Medulla oblongata (tissue), 1 donor: ENCODE measurements at regions not wholly inside any gene's neighbourhood (a gene's known extent, or its start where the extent isn't known, plus 50 kb on each side); places are given as distances from the start of the nearest gene placed in this dataset.
"Not testable (repeated sequence)": the region's sequence is repeated elsewhere in the genome, so short reads cannot be mapped to it uniquely, and the experiment has no call there.

Experiments used
- DNase-seq: peaks from one replicate; pipeline ENCODE4 v3.0.0-alpha.2; 2015; ENCODE audit errors: extremely low spot score

- no peak for DNase-seq
These were observed 520.0 kb upstream of the C9orf72 start for GRCh38 chr9:28092981-28093936.

DNA sequence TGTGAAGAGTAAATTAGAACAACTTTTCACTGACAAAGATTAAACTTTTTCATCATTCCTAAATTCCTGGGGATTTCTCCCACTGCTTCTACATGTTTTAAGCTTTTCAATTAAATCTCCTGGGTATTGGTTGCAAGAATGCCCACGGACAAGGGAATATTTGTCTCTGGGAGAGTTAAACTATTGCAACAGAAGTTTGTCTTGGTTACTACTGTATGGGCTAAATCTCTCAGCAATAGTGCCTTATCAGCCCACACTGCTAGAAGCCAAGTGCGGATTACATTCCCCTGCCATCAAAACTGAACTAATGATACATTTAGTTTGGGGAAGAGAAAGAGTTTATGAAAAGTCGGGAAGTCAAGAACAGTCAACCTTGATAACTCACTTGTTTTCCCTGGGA, 528.2 kb upstream of the C9orf72 start:
- no peak for DNase-seq

DNA sequence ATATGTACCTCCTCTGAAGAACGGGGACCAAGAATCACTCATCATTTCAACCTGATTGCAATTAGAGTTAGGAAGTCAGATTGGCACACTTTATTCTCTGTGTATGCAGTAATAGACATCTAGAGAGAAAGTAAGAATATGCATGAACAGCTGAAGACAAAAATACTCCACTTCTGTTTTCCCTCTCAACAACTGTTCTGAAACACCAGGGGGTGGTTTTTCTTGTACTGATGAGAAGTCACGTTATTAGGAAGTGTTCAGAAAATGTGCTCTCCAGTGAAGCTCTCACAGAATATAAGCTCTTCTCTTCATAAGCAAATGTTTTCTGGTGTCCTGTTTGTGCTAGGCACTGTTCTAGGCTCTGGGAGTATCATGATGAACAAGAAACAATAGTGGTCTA, 531.7 kb upstream of the C9orf72 start:
- no peak for DNase-seq

DNA sequence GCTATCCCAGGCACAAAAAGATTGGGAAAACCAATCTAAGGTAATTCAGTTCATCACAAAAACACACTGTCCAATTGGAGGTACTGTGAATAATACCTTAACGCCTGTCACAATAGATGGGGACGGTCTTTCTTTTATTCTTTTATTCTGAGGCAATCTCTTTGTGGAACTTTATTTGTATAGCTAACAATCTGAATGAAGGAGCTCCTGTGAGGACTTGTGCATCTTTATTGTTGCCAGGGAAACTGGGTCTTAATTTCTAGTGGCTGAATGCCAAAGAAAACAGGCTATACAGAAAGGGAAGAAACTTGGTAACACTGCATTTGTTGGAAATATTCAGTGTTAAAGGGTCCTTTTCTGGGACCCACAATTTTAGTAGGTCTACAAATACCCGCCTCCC, 546.9 kb upstream of the C9orf72 start:
- no peak for DNase-seq

GRCh38 chr9:28120626-28121025, 547.3 kb upstream of the C9orf72 start:
- DNase-seq: no peak

- DNase-seq: no peak
These were observed 548.1 kb upstream of the C9orf72 start for GRCh38 chr9:28121366-28121765.

DNA sequence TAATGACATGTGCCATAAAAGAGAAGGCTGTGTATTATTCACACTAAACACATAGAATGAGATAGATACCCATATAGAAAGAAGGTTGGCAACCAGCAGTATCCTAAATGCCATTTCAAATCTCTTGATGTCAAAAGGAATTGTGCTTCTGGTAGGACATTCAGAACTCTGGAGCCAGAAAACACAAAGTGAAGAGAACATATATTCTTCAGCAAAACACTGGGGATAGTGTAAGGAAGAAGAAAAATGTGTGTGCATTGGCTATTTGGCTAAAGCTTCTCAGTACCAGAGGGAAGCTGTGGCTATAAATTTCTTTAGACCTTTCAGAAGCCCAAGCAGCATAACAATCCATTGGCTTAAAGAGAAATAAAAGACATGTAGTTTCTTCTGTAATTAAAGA, 551.6 kb upstream of the C9orf72 start:
- no peak for DNase-seq

- no peak for DNase-seq
These were observed 553.8 kb upstream of the C9orf72 start for GRCh38 chr9:28127101-28127500.

GRCh38 chr9:28134446-28134976, 561.2 kb upstream of the C9orf72 start:
- DNase-seq: no peak

DNA sequence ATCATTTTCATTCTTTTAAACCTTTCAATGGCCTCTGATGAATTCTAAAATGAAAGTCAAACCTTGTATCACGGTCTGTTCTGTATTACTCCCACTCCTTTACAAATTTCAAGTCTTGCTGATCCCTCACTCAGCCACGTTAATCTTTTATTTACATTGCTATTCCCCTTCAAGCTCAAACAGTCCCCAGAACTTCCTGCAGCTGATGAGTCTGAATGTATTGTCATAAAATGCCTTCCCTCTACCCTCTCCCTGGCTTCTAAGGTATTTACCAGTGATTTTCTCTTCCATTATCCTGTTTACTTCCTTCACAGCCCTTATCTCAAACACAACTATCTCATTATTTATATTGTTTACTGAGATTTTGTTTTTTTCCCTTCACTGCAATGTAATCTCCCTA, 562.3 kb upstream of the C9orf72 start:
- DNase-seq: no peak

DNA sequence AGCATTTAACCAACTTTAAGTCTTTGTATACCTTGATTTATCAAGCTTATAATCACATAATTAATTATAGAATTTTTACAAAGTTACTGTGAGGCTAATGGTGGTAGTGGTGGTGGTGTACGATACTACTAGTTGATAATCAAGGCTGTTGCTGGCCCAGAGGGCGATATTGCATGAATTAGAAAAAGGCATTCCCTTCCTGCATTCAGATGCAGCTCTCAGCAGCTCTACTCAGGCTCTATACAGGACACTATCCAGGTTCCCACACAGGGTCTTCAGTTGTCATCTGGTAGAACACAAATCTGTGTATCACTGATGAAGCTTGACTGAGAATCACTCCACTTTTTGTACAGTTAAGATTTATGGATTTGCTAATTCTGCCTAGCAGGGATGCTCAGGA, 562.8 kb upstream of the C9orf72 start:
- no peak for DNase-seq

DNA sequence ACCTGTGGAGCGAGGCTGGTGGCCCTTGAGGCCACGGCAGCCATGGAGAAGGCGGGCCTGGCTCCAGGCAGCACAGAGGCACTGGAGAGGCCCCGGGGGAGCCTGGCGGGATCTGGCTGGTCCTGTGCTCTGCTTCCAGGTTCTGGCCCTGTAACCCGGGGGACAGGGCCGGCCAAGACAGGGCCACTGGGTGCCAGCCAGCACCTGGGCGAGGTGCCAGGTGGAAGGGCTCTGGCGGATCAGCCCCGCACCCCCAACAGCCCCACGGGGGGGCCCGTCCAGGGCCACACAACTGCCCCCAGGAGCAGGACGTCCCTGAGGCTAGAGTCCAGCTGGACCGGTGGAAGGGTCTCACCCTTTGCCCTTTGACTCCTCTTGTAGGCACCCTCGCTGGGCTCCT, 574.1 kb upstream of the C9orf72 start:
- DNase-seq: not testable (repeated sequence)

DNA sequence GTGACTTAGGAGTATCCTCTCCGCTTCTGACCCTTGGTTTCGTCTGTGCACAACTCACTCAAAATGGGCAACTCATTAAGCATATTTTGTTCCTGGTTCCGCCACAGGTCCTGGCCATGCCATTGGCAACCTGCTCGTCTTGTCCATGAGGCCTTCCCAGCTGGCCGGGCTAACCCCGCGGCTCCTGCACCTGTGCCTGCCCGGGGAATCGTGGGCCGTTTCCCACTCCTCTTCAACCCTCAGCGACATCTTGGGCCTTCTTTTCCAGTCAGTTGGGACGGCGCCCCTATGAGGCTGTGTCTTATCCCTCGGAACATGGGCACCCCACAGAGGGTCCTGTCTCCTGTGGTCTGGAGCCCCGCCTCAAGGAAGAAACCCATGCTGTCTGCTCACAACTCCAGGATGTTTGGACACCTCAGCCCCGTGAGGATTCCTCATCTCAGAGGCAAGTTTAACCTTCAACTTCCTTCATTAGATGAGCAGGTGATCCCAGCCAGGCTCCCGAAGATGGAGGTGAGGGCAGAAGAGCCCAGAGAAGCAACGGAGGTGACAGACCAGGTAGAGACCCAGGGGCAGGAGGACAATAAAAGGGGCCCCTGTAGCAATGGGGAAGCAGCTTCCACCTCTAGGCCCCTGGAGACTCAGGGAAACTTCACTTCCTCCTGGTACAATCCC, 574.8 kb upstream of the C9orf72 start:
- not testable (repeated sequence) for DNase-seq

GRCh38 chr9:28149361-28150050, 576.2 kb upstream of the C9orf72 start:
- not testable (repeated sequence) for DNase-seq

GRCh38 chr9:28155067-28155466, 581.8 kb upstream of the C9orf72 start:
- no peak for DNase-seq

- DNase-seq: no peak
These were observed 582.4 kb upstream of the C9orf72 start for GRCh38 chr9:28155671-28156070.

GRCh38 chr9:28158451-28158850, 585.2 kb upstream of the C9orf72 start:
- no peak for DNase-seq

DNA sequence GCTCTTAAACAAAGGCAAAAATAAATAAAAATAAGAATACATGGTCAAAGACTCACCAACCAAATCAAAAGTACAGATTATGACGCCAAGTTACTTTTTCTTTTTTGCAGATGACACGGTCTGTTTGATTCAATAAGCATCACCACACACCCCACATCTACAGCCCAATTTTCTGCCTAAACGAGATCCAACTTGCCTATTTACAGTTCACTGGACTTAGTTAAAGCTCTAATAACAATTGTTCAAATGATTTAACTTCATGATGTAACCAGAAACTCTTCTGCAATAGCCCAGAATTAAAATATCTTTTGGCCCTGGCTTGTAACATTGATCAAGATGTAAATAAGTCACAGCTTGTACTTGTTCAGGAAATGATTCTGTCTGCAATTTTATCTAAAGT, 590.3 kb upstream of the C9orf72 start:
- no peak for DNase-seq

DNA sequence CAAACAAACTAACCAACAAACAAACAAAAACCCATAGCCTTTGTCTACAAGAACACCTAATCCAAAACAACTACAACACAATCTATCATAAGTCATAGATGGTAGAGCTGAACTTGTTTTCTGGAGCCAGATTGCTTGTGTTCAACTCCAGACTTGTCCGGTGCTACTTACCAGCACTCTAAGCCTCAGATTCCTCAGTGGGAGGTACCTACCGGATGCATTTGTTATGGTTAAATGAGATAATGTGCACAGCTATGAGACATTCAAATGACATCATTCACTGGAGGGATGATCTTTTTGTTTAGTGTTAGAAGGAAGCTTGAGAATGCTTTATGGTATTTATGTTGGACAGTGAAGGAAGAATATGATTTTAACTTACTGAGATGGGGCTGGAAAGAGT, 592.9 kb upstream of the C9orf72 start:
- DNase-seq: no peak

DNA sequence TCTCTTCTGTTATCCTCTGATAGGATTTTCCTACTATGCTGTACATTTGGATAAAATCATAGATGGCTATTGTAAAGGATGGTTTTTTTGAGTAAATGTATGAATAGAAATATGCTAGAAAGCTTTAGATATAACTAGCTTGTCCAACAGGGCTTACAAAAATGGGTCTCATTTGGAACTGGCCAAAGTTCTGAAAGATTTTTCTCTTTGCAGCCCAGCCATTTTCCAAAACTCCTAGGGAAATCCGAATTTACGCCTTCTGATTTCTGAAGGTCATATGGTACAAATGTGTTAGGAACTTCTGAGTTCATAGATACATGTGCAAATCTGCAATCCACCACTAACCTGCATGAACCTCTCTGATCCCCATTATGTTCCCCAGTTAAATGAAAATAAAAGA, 603.9 kb upstream of the C9orf72 start:
- no peak for DNase-seq

- no peak for DNase-seq
These were observed 604.6 kb upstream of the C9orf72 start for GRCh38 chr9:28177925-28178324.

GRCh38 chr9:28179893-28180292, 606.6 kb upstream of the C9orf72 start:
- no peak for DNase-seq
